HG02943 (cell line): ENCODE measurements at regions not wholly inside any gene's neighbourhood (a gene's known extent, or its start where the extent isn't known, plus 50 kb on each side); places are given as distances from the start of the nearest gene placed in this dataset.

Experiments
- ATAC-seq: cut with Tn5 transposase; IDR thresholded peaks from one replicate; pipeline ENCODE4 v1.9.1; 2021; ENCODE audit warnings: mild to moderate bottlenecking, low read depth, moderate library complexity; ENCODE audit not compliant: unreplicated experiment

- no peak for ATAC-seq
Measured at GRCh38 chr11:81495699-81496292, 1237.9 kb downstream of the FAM181B start.

GRCh38 chr11:81494431-81494830 lies 1239.2 kb downstream of the FAM181B start:
- ATAC-seq, result no peak

- no peak for ATAC-seq
Measured at GRCh38 chr11:81492923-81493445, 1240.7 kb downstream of the FAM181B start.

- ATAC-seq, result no peak
Measured at GRCh38 chr11:81487109-81487508, 1246.6 kb downstream of the FAM181B start.

- ATAC-seq, result no peak
Measured at GRCh38 chr11:81484196-81484595, 1249.5 kb downstream of the FAM181B start.

- ATAC-seq, result no peak
Measured at GRCh38 chr11:81477277-81477676, 1256.4 kb downstream of the FAM181B start.

- ATAC-seq, result no peak
Measured at GRCh38 chr11:81476345-81476744, 1257.3 kb downstream of the FAM181B start.

- no peak for ATAC-seq
Measured at GRCh38 chr11:81472646-81473045, 1261.0 kb downstream of the FAM181B start.

GRCh38 chr11:81470446-81470845 lies 1263.2 kb downstream of the FAM181B start:
- ATAC-seq, result no peak

- ATAC-seq, result no peak
Measured at GRCh38 chr11:81459766-81460306, 1273.8 kb downstream of the FAM181B start.

- no peak for ATAC-seq
Measured at GRCh38 chr11:81449588-81450156, 1284.0 kb downstream of the FAM181B start.

- ATAC-seq, result no peak
Measured at GRCh38 chr11:81444297-81444696, 1289.4 kb downstream of the FAM181B start.

- ATAC-seq, result no peak
Measured at GRCh38 chr11:81432333-81432732, 1301.3 kb downstream of the FAM181B start.

GRCh38 chr11:81424822-81425221 lies 1308.8 kb downstream of the FAM181B start:
- ATAC-seq, result no peak

GRCh38 chr11:81422402-81422801 lies 1311.3 kb downstream of the FAM181B start:
- ATAC-seq, result no peak

- ATAC-seq, result no peak
Measured at GRCh38 chr11:81421251-81421860, 1312.3 kb downstream of the FAM181B start.

GRCh38 chr11:81420668-81421250 lies 1312.9 kb downstream of the FAM181B start:
- ATAC-seq, result no peak

GRCh38 chr11:81397316-81397715 lies 1336.3 kb downstream of the FAM181B start:
- ATAC-seq, result no peak

GRCh38 chr11:81394311-81394710 lies 1339.4 kb downstream of the FAM181B start:
- ATAC-seq, result no peak

- ATAC-seq, result no peak
Measured at GRCh38 chr11:81388326-81388725, 1345.3 kb downstream of the FAM181B start.

GRCh38 chr11:81380395-81380794 lies 1353.3 kb downstream of the FAM181B start:
- no peak for ATAC-seq
